ENCODE measurements at regions not wholly inside any gene's neighbourhood (a gene's known extent, or its start where the extent isn't known, plus 50 kb on each side); places are given as distances from the start of the nearest gene placed in this dataset.

DNA sequence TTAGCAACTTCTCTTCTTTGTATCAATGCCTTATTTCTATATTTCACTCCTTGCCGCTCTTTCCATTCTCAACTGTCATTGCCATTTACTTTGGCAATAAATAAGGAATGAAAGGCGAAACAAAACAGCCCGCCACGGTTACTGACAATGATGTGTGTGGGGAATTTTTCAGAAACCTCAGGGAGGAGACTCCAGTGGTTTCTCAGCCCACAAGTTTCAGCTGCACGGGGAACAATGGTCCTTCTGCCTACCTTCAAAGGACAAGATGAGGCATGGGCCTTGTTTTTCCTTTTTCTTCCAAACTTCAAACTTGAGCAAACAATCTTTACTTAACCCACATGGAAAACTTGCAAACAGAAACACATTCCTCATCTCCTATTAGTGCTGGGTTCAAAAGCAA, 409.4 kb downstream of the METTL15 start:
- no peak for DNase-seq

DNA sequence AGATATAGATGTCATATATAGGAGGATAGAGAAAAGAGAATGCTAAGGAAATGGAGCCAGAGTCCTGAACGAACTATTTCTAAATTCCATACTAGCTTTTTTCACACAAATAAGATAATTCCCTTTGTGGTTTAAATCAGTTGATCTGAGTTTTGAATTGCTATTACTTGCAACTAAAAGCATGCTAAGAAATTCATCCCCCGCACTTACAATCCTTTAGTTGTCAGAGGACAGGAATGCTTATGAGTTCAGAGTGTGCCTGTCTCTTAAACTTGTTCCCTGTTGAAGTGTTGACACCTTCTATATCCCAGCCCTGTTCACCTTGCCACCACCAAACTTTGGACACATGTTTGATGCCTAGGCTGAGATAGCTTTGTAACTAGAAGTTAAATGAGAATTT, 406.2 kb downstream of the METTL15 start:
- DNase-seq, result no peak

DNA sequence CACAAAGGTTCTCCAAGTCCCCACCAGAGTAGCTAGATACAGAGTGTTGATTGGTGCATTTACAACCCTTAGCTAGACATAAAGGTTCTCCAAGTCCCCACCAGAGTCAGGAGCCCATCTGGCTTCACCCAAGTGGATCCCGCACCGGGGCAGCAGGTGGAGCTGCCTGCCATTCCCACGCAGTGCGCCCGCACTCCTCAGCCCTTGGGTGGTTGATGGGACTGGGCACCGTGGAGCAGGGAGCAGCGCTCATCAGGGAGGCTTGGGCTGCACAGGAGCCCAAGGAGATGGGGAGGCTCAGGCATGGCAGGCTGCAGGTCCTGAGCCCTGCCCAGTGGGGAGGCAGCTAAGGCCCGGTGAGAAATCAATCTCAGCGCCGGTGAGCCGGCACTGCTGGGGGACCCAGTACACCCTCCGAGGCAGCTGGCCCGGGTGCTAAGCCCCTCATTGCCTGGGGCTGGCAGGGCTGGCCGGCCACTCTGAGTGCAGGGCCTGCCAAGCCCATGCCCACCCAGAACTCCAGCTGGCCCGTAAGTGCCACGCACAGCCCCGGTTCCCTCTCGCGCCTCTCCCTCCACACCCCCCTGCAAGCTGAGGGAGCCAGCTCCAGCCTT, 404.1 kb downstream of the METTL15 start:
- no peak for DNase-seq

DNA sequence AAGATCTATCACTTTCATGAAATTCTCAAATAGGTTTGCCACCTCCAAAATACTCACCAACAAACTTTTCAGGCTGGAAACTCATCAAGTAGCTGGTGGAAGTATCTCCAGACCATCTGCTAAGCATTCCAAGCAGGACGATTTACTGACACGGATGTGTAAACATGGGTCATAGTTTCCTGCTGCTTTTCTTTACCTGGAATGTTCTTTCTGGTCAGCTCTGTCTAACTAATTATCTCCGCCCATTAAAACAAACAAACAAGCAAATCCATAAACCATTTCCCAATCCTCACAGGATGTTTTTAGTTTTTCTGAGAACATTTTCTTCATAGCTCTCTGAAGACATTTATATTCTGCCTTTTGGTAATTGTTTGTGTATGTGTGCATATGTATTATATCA, 397.0 kb downstream of the METTL15 start:
- no peak for DNase-seq

DNA sequence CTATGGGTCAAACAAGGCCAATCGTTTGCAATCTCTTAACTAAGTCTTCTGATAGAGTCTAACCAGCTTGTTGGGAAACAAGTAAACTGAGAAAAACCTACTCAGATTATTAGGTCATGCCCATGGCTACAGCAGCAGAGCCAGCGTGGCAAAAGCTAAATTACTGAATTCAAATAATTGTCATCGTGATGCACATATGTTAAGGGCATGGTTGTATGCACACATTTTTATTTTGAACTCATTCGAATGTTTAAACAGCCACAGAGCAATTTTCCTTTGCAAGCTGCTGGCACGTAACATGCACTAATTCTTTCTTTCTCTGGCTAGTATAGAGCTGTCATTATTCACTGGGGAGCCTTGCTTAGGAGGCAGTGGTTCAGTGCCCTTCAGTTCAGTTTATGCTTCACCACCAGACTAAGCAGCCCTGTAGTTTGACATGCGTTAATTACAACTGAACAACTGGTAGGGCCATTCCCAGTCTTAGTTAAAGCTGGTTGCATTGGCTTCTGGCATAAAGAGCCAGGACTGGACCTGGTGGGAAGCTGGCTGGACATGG, 396.4 kb downstream of the METTL15 start:
- DNase-seq, result no peak

DNA sequence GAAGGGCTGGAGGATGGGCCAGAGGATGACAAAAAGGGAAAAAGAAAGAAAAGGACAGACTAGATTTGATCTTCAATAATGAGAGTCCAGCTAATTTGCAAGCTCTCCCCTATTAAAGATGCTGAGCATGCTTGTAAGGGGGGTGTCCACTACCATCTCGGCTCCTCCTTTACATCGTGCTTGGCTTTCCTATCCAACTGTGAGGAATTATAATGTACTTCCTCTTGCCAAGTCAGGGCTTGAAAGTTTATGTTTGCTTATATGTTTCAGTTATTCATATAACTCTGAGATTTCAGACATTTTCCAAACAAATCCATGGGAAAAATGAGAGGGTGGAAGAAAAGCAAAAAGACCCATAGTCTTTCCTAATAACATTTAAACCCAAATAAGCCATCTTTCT, 387.1 kb downstream of the METTL15 start:
- DNase-seq, result no peak

DNA sequence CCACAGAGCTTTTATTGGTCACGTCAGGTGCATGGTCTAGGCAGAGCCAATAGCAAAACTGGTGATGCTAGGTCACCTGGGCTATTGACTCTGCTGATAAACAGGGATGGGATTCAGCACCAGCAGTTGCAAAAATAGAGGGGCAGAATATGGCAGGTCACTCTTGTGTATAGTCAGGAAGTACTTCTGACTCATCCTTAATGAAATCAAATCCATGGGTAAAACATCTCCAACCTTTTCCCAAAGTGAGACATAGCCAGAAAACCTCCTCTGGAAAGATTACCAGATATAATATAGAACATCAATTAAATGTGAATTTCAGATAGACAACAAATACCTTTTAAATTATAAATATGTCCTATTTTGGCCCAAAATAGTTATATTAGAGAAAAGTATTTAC, 383.2 kb downstream of the METTL15 start:
- no peak for DNase-seq

DNA sequence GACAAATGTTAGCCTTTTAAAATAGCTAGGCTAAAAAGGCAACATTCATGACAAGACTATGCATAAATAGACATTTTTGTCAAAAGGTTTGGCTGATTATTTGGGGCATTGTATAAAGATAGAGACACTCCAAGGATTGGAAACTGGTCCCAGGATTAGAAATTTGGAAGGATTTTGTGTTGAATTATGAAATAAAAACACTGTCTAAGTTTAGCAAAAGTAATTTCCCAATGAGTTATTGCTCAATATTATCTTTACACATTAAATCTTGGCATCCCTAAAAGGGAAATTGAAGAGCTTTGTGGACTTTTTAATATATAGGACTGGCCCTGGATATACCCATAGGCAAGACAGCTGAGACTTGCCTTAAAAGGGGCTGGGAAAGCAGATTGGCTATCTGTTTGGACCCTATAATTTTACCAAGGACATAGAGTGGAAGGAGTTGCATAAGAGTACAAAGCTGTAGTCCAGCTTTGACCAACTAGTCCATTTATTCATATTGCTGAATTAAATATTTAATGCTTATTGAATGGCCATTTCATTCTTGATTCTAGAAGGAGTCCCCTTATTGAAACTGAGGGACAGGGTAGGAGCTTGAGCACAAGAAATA, 382.7 kb downstream of the METTL15 start:
- DNase-seq, result peak in 1 of 2 experiments; percentile 1

DNA sequence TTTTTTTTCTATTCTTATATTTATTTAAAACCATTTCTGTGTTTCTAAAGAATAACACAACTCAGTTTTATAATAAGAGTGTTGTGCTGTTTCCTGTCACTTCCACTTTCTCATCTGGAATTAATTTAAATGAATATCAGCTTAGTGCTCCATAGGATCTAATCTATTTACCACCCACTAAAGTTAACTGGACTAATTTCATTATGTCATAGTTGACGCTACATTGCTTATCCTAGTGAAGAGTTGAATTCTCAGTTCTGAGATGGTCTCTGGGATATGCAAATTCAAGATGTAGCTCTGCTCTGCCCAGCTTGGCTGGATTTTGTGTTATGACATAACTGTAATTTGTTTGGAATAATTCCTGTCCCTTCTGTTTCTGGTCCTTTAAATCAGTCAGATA, 380.1 kb downstream of the METTL15 start:
- no peak for DNase-seq

DNA sequence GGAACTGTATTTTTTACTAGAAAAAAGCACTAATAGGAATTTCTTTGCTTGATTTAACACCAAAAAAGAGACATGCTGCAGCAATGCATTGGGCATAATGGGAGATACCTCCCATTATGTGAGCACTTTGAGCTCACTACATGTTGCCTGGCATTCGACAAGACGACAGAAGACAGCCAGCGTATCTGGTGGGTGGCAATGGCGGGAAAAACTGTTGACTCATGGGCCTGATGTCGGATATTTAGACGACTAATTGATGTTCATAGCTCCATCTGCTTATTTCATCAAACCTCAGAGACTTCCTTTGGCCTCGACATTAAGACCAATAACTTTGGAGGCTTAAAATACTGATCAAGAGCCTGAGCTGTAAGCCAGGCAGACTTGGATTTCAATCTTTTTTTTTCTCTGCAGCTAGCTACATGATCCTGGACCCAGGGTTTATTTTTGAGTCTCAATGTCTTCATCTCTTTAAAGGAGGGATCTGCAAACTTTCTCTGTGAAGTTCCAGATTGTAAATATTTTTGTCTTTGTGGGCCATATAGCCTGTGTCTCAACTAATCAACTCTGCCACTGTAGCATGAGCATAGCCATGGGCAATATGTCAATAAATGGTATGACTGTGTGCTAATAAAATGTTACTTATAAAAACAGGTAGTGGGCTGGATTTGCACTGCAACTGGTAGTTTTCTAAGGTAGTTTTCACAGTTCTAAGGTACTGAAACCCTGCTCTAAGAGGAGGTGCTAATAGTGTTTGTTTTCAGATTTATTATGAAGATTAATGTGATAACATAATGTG, 375.1 kb downstream of the METTL15 start:
- DNase-seq, result no peak

DNA sequence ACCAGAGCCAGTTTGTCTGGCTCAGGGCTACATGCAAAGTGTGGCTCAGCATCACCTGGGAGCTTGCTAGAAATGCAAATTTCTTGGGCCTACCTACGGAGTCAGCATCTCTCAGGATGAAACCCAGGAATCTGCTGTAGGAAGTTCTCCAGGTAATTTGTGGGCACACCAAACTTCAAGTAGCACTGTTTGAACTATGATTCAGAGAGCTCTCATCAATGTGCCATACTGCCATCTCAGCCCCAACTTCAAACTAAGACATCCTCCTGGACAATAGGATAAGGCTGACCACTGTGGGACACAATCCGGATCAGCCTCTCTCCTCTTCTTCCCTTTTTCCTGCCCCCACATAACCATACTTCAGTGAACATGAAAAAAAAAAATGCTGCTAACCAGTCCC, 374.5 kb downstream of the METTL15 start:
- no peak for DNase-seq

DNA sequence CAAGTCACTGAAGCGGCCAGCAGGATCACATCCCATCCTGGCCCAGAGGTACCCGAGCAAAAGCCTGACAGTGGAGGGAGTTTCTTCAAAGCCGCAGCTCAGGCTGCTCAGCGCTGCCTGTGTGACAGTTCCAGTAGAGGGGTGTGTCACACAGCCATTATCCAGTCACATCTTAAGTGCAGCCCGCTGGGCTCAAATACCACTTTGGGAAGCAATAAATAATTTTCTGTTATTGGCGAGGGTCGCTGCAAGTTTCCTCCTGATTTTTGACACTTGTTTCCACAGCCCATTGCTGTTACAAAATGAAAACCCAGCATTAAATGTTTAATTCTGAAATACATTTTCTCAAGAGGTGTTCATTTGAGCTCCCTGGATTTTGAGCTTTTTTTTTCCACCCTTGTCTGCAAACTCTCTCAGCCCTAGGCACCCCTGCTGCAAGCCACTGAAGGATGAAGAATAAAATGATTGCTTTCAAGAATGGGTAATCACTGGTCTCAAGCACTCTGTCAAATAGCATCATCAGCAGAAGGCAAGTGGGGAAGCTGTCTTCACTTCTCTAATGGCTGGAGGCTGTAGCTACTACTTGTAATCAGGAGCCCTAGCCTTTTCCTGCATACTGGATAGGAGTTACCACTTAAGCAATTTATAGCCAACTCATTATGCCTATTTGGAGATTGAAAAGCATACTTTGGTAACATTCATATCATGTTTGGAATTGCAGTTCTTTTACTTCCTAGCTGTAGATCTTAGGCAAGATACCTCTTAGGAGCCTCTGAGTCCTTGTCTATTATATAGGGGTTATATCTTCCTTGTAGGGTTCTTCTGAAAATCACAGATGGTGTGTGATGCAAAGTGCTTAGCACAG, 373.7 kb downstream of the METTL15 start:
- no peak for DNase-seq

DNA sequence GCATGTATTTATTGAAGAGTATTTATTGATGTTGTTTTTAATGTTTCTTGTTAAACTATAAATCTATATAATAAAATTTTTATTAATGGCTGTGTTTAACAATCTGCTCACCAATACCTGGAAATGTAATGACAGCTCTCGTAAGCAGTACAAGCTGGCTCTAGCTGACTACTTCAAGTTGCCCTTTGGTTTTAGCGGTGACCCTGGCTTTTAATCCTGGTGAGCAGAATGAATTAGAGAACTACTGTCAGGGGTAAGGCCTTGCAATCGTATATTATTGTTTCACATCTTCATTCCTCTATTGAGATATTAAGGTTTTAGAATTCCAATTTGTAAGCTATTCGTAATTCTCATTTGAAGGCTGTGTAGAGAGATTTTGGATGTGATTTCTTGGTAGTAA, 372.2 kb downstream of the METTL15 start:
- DNase-seq, result no peak

DNA sequence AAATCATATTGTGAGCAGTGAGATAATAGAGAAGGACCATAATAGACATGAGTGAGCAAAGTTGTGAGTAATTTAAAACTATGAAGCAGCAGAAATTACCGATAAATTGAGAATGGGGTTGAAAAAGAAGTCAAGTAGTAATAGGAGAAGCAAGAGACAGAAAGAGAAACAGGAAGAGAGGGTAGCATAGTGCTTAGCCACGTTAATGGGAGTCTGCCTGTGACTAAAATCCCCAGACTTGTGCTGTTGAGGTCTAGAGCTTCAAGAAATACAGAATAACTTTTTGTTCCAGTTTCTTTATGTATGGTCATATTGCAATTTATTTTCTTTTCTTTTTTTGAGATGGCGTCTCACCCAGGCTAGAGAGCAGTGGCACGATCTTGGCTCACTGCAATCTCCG, 368.7 kb downstream of the METTL15 start:
- no peak for DNase-seq

DNA sequence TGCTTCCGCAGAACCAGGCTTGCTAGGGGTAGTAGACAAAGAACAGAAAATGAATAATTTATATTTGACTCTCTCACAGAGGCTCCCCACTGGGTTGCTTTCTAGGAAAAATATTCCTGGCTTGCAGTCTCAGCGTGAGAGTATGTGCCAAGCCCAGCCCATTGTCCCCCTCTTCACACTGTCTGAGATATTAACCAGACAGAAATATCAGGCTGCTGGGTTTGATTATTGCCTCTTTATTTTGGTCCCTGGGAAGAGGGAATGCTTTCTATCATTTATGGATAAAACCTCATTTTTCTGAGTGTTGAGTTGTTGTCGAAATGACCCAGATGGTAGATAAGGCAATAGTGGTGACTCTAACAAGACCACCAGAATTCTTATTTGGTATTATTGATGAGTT, 367.9 kb downstream of the METTL15 start:
- no peak for DNase-seq

DNA sequence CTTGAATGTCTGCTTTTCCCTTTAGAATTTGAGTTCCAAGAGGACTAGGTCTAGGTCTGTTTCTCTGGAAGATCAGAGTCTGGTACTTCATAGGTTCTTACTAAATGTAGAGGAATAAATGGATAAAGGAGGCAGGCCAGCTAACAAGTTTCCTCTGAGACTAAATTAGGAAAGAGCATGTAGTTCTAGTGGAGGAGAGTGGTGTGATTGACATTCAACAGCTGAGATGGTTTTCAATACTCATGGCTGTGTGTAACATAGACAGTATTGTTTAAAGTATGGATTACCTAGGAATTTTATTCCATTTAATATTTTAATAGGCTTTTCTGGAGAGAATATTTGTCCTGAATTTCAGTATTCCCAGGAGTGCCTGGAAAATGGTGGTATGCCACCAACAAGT, 364.7 kb downstream of the METTL15 start:
- no peak for DNase-seq

DNA sequence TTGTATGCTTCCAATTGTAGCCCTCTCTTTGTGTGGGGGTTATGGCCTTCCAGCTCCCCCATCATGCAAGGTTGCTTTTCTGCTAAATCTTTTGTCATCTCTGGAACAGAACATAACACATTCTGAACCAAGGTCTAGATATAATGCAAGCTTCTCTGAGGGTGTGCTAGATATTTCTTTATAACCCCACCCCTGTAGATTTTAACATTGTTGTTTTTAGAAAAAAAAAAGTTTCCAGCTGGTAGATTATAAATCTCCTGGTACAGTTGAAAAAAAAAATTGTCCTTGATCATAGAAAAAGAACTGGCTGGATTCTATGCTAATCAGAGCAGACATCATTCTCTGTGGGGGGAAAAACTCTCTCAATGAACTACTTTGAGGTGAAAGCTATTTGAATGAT, 363.3 kb downstream of the METTL15 start:
- no peak for DNase-seq

DNA sequence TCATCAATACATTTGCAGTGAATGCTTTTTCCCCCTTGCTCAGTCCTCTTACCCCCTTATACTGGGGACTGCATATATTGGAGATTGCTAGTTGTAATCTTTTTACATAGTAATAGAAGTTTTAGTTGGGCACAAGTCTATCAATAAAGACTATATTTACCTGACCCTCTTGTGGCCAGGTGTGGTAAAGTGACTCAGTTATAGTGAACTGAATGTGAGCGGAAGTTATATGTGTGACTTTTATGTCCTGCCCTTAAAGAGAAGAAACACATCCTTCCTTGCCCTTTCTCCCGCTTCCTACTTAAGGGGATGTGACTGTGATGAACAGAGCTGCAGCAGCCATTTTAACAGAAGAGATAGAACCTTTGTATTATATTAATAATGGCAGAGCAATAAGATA, 362.0 kb downstream of the METTL15 start:
- DNase-seq, result no peak

DNA sequence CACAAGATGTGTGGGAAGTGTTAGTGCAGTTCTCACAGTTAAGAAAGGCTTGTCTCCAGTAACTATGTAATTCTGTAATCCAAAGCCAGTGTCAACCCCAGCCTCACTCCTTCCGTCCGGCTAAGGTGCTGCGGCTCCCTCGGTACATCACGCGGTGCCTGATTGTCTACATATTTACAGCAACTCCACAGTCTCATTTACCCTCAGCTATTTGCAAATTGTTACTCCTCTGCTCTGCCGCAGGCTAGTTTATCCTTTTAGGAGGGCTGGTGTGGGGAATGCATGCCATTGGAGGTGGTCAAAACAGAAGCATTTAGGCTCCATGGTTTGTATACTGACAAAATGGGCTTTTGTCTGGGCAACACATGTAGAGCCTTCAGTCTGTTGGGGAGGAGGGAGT, 358.3 kb downstream of the METTL15 start:
- DNase-seq, result no peak

DNA sequence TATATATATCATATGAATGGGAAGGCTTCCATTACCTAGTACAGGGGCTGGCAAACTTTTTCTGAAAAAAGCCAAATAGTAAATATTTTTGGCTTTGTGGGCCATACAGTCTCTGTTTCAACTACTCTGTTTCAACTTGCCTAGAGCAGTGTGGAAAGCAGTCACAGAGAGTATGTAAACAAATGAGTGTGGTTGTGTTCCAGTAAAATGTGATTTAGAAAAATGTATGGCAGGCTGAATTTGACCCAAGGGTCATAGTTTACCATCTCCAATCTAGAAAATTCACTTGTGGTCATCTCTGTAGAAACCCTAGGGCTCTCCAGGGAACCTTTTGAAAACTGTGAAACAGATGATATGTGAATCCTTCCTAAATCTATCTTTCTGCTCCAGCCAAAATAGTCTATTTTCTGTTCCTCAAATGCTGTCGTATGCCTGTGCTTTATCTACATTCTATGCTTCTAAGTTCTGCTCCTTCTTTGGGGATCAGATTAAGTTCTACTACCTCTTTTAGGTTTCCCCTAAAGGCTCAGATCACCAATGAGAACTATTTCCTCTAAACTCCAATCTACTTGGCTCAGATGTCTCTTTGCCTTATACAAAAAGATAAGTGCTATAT, 356.2 kb downstream of the METTL15 start:
- no peak for DNase-seq

DNA sequence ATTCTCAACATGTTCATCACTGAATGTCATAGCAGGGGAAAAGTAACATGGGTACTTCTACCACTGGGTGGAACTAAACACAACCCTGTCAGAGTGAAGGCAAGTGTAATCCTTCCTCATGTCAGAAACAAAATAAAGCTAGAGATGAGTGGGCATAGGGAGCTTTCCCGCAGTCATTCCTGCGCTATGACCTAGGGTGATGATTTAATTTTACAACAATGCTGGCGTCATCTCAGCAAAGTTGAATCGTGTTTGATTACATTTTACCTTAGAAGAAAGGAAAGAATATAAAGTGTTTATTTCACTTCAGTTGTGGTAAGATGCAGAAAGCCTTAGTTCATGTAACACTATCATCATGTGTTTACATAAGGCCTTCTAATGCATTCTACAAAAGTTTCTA, 355.6 kb downstream of the METTL15 start:
- no peak for DNase-seq

DNA sequence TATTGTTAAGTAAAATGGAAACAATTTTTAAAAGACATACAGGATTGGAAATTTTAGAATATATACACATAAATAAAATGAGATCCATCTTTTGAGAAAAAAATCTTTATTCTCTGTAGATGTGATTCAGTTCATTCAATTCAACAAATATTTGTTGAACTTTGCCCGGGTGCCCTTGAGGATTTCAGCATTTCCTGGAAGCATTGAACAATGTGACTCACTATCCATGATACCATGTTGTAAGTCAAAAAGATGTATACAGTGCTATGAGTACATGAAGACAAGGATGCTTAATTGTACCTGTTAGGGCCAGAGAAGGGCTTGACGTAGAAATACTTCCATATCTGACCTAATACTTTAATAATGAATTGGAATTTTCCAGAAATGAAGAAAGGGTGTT, 353.7 kb downstream of the METTL15 start:
- DNase-seq, result no peak

DNA sequence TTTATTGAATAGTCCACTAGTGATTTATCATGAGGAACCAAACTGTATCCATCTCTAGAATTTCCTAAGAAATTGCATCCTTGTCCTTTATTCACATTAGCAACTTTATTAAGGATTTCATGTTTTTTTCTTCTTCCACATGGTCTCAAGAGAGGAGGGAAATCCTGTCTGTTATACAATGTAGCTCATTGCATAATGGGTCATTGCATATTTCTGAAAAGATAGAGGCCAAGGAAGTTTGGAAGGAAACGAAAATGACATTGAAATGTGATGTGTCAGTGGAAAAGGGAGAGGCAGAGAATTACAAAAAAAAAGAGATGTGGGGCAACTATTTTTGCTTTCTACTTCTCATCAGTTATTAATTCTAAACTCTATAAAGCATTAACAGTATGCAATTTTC, 353.1 kb downstream of the METTL15 start:
- DNase-seq, result no peak
